ENCODE measurements at regions not wholly inside any gene's neighbourhood (a gene's known extent, or its start where the extent isn't known, plus 50 kb on each side); places are given as distances from the start of the nearest gene placed in this dataset.

DNA sequence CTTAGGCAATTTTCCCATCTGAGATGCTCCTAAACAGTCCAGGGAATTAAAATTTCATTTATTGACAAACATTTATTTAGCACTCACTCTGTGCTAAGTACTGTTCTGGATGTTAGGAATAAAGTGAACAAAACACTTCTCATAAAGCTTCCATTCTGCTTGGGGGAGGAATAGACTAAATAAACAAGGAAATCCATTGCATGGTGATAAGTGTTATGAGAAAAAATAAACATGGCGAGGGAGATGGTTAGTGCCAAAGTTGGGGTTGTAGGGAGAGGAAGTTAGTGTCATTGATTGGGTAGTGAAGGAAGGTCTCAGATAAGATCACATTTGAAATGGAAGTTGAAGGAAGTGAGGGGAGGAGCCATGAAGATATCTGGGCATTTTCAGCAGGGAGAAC, 72.2 kb upstream of the CES5A start:
- DNase-seq (ENCODE audit: extremely low spot score), result no peak
- TF ChIP-seq, protein P1, sequence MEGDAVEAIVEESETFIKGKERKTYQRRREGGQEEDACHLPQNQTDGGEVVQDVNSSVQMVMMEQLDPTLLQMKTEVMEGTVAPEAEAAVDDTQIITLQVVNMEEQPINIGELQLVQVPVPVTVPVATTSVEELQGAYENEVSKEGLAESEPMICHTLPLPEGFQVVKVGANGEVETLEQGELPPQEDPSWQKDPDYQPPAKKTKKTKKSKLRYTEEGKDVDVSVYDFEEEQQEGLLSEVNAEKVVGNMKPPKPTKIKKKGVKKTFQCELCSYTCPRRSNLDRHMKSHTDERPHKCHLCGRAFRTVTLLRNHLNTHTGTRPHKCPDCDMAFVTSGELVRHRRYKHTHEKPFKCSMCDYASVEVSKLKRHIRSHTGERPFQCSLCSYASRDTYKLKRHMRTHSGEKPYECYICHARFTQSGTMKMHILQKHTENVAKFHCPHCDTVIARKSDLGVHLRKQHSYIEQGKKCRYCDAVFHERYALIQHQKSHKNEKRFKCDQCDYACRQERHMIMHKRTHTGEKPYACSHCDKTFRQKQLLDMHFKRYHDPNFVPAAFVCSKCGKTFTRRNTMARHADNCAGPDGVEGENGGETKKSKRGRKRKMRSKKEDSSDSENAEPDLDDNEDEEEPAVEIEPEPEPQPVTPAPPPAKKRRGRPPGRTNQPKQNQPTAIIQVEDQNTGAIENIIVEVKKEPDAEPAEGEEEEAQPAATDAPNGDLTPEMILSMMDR (IDR thresholded peaks at IDR 0.05; ENCODE audit: control extremely low read depth, extremely low read depth, low read depth, missing control alignments), result no peak
- CTCF ChIA-PET, result interaction anchor here (1.1 to 8.3 kb wide), 6 partner anchors 10 to 409 kb away, joined by 3 to 100 read pairs (median 4); no protein-coding TSS in a partner anchor
- POLR2A ChIA-PET, result no interaction called here

- CTCF ChIA-PET, result interaction anchor here (0.6 to 8.3 kb wide), 23 partner anchors 7 to 758 kb away, joined by 3 to 100 read pairs (median 5); no protein-coding TSS in a partner anchor
Observed at GRCh38 chr16:55944377-55944802, 69.2 kb upstream of the CES5A start.

DNA sequence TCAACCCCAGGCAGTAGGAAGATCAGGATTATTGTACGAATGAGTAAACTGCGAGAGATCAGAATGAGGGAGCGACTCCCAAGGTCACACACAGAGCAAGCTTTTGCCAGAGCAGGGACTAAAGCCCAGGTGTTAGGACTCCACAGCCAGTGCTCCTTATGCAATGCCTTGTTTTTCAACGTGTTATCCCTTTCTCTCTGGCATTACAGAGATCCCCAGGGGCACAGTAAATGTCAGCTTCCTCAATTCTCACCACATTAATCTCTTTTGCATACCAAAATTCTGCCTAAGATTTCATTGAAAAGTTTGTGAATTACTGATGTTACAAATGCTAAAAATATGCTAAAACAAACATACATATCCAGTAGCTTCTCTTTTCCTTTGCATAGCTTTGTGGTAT, 68.1 kb upstream of the CES5A start:
- ChIA-PET POLR2A (no interaction called here), CTCF (interaction anchor here (0.8 to 8.3 kb wide), 18 partner anchors 8 to 759 kb away, joined by 3 to 100 read pairs (median 6); no protein-coding TSS in a partner anchor)
- TF ChIP-seq, protein P1 (IDR thresholded peaks at IDR 0.05; ENCODE audit: control extremely low read depth, extremely low read depth, low read depth, missing control alignments), result no peak
- no peak for DNase-seq (ENCODE audit: extremely low spot score)

More at GRCh38 chr16:55944377-55944802, 69.2 kb upstream of the CES5A start:
- TF ChIP-seq, protein P1 (IDR thresholded peaks at IDR 0.05; ENCODE audit: control extremely low read depth, extremely low read depth, low read depth, missing control alignments), result peak; percentile 90
- POLR2A ChIA-PET, result no interaction called here
- DNase-seq (ENCODE audit: extremely low spot score), result peak; percentile 31

DNA sequence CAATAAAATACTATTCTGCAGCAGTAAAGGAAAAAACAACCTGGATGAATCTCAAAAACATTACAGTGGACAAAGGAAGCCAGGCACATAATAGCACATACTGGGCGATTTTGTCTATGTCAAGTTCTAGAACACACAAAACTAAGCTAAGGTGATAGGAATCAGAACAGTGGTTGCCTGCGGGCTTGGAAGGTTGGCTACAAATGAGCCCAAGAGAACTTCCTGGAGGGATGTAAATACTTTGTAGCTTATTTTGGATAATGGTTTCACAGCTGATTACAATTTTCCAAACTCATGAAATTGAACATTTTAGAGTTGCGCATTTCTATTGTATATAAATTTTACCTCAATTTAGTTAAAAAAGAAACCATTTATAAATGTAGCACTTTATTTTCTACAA, 67.6 kb upstream of the CES5A start:
- DNase-seq (ENCODE audit: extremely low spot score), result no peak
- TF ChIP-seq, protein P1 (IDR thresholded peaks at IDR 0.05; ENCODE audit: control extremely low read depth, extremely low read depth, low read depth, missing control alignments), result no peak
- ChIA-PET CTCF (interaction anchor here (1.1 to 8.3 kb wide), 14 partner anchors 9 to 760 kb away, joined by 3 to 100 read pairs (median 6); no protein-coding TSS in a partner anchor), POLR2A (no interaction called here)

- TF ChIP-seq, protein P1 (IDR thresholded peaks at IDR 0.05; ENCODE audit: control extremely low read depth, extremely low read depth, low read depth, missing control alignments), result no peak
- POLR2A ChIA-PET, result no interaction called here
- CTCF ChIA-PET, result interaction anchor here (5.3 to 8.3 kb wide), 2 partner anchors 15 to 377 kb away, joined by 66 to 100 read pairs; no protein-coding TSS in a partner anchor
- no peak for DNase-seq (ENCODE audit: extremely low spot score)
Observed at GRCh38 chr16:55941552-55941951, 66.4 kb upstream of the CES5A start.

DNA sequence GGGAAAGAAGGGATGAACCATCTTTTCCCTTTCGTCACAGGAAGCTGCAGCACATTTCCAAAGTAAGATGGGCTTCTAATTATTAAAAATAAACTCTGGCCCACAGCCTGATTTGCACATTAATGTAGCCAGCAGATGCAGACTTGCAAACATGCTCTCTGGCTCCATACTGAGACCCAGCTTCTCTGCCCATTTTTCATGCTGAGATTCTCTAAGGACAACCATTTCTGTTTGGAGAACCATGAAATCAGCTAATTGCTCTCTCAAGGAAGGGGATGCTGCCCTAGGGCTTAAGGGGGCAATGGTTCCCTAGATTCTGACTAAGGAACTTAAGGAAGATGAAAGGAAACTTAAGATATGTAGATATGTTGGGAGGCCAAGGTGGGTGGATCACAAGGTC, 63.0 kb upstream of the CES5A start:
- ChIA-PET CTCF (interaction anchor here (1.6 kb wide), 1 partner anchor 380 kb away, joined by 6 read pairs; no protein-coding TSS in a partner anchor), POLR2A (no interaction called here)
- TF ChIP-seq, protein P1 (IDR thresholded peaks at IDR 0.05; ENCODE audit: control extremely low read depth, extremely low read depth, low read depth, missing control alignments), result no peak
- no peak for DNase-seq (ENCODE audit: extremely low spot score)

Data from GM10248 (cell line).